Muscle of leg (tissue), 3 donors: ENCODE measurements at regions not wholly inside any gene's neighbourhood (a gene's known extent, or its start where the extent isn't known, plus 50 kb on each side); places are given as distances from the start of the nearest gene placed in this dataset.
"Not testable (repeated sequence)": the region's sequence is repeated elsewhere in the genome, so short reads cannot be mapped to it uniquely, and the experiment has no call there.

Experiments
- DNase-seq: peaks from one replicate; pipeline ENCODE4 v3.0.0; 2013
- H3K27ac ChIP-seq: one replicate; pipeline ENCODE4 v1.5.1; 2013; ENCODE audit warnings: mild to moderate bottlenecking, low read length, control low read depth
- H3K27me3 ChIP-seq: one replicate; pipeline ENCODE4 v1.6.1; 2013; ENCODE audit warnings: low read length; ENCODE audit not compliant: control insufficient read depth, insufficient read depth
- H3K36me3 ChIP-seq: one replicate; pipeline ENCODE4 v1.6.1; 2013; ENCODE audit warnings: low read length; ENCODE audit not compliant: control insufficient read depth, insufficient read depth
- H3K4me1 ChIP-seq: one replicate; pipeline ENCODE4 v1.6.1; 2013; ENCODE audit warnings: low read length; ENCODE audit not compliant: control insufficient read depth, insufficient read depth
- H3K4me3 ChIP-seq: one replicate; pipeline ENCODE4 v1.5.1; 2013; ENCODE audit warnings: low read length, control low read depth
- H3K9me3 ChIP-seq: replicated peaks from 2 replicates; pipeline ENCODE4 v1.6.1; 2013; ENCODE audit warnings: low read depth, low read length; ENCODE audit not compliant: control insufficient read depth
- WGBS: methylation state at CpG from one replicate; pipeline ENCODE4 v1.1.5; 2013; ENCODE audit warnings: missing lambda C conversion rate; ENCODE audit not compliant: insufficient coverage; 5-methylcytosine and 5-hydroxymethylcytosine counted together

GRCh38 chr3:84637272-84637671 is 321.5 kb upstream of the CADM2 start:
- Histone ChIP-seq H3K27ac (no peak overlapping the region), H3K4me3 (no peak overlapping the region), H3K27me3 (no peaks in the 10 kb centered on the region), H3K4me1 (no peaks in the 10 kb centered on the region), H3K36me3 (no peaks in the 10 kb centered on the region), H3K9me3 (no peaks in the 10 kb centered on the region)
- 83% methylated on average over 1 of the region's 3 CpGs for WGBS
- DNase-seq, result no peak

GRCh38 chr3:84666468-84666867 is 292.3 kb upstream of the CADM2 start:
- H3K4me3 ChIP-seq, result no peak overlapping the region
- H3K27ac ChIP-seq, result no peak overlapping the region
- H3K36me3 ChIP-seq, result no peaks in the 10 kb centered on the region
- DNase-seq, result no peak
- H3K4me1 ChIP-seq, result no peaks in the 10 kb centered on the region
- no peaks in the 10 kb centered on the region for H3K9me3 ChIP-seq
- H3K27me3 ChIP-seq, result no peaks in the 10 kb centered on the region

- Histone ChIP-seq H3K27me3 (no peaks in the 10 kb centered on the region), H3K9me3 (no peaks in the 10 kb centered on the region), H3K4me1 (no peaks in the 10 kb centered on the region), H3K27ac (no peak overlapping the region), H3K4me3 (no peak overlapping the region), H3K36me3 (no peaks in the 10 kb centered on the region)
- DNase-seq, result no peak
Observed at GRCh38 chr3:84679211-84679610, 279.6 kb upstream of the CADM2 start.

GRCh38 chr3:84680700-84681099 is 278.1 kb upstream of the CADM2 start:
- no peak overlapping the region for H3K27ac ChIP-seq
- no peak for DNase-seq
- no peaks in the 10 kb centered on the region for H3K9me3 ChIP-seq
- H3K4me1 ChIP-seq, result no peaks in the 10 kb centered on the region
- H3K27me3 ChIP-seq, result no peaks in the 10 kb centered on the region
- no peaks in the 10 kb centered on the region for H3K36me3 ChIP-seq
- no peak overlapping the region for H3K4me3 ChIP-seq

- Histone ChIP-seq H3K4me1 (no peaks in the 10 kb centered on the region), H3K27ac (no peak overlapping the region), H3K36me3 (no peaks in the 10 kb centered on the region), H3K4me3 (no peak overlapping the region), H3K27me3 (no peaks in the 10 kb centered on the region), H3K9me3 (no peaks in the 10 kb centered on the region)
- 67% methylated on average over 1 of the region's 2 CpGs for WGBS
- DNase-seq, result no peak
Observed at GRCh38 chr3:84683493-84683892, 275.3 kb upstream of the CADM2 start.

GRCh38 chr3:84685467-84685866 is 273.3 kb upstream of the CADM2 start:
- no CpG with 5 or more reads among the region's 3 CpGs for WGBS
- Histone ChIP-seq H3K4me3 (no peak overlapping the region), H3K27ac (no peak overlapping the region), H3K9me3 (no peaks in the 10 kb centered on the region), H3K36me3 (no peaks in the 10 kb centered on the region), H3K4me1 (no peaks in the 10 kb centered on the region), H3K27me3 (no peaks in the 10 kb centered on the region)
- no peak for DNase-seq

GRCh38 chr3:84692261-84692660 is 266.5 kb upstream of the CADM2 start:
- no peaks in the 10 kb centered on the region for H3K9me3 ChIP-seq
- no peaks in the 10 kb centered on the region for H3K27me3 ChIP-seq
- no peak overlapping the region for H3K27ac ChIP-seq
- no peak overlapping the region for H3K4me3 ChIP-seq
- H3K4me1 ChIP-seq, result no peaks in the 10 kb centered on the region
- H3K36me3 ChIP-seq, result no peaks in the 10 kb centered on the region
- WGBS, result 89% methylated on average over 1 of the region's 2 CpGs
- no peak for DNase-seq

- not testable (repeated sequence) for H3K4me1 ChIP-seq
Observed at GRCh38 chr3:84710288-84710687, 248.5 kb upstream of the CADM2 start.

GRCh38 chr3:84717894-84718293 is 240.9 kb upstream of the CADM2 start:
- Histone ChIP-seq H3K27ac (no peak overlapping the region), H3K4me3 (no peak overlapping the region), H3K27me3 (no peaks in the 10 kb centered on the region), H3K36me3 (no peaks in the 10 kb centered on the region), H3K4me1 (no peaks in the 10 kb centered on the region), H3K9me3 (peaks cover 2% of the 10 kb centered on the region)
- peak; percentile 2 for DNase-seq
- whole genome bisulfite sequencing, result 69% methylated on average over 2 of the region's 3 CpGs

More at GRCh38 chr3:84710288-84710687, 248.5 kb upstream of the CADM2 start:
- not testable (repeated sequence) for DNase-seq, H3K4me3 ChIP-seq, H3K9me3 ChIP-seq, H3K27me3 ChIP-seq, H3K36me3 ChIP-seq, H3K27ac ChIP-seq
- no CpG with 5 or more reads among the region's 1 CpG for WGBS

GRCh38 chr3:84724877-84725276 is 233.9 kb upstream of the CADM2 start:
- no peak overlapping the region for H3K27ac ChIP-seq
- no peak for DNase-seq
- H3K4me1 ChIP-seq, result no peaks in the 10 kb centered on the region
- WGBS, result no CpG with 5 or more reads among the region's 4 CpGs
- no peaks in the 10 kb centered on the region for H3K9me3 ChIP-seq
- H3K36me3 ChIP-seq, result no peaks in the 10 kb centered on the region
- no peak overlapping the region for H3K4me3 ChIP-seq
- H3K27me3 ChIP-seq, result no peaks in the 10 kb centered on the region

GRCh38 chr3:84727616-84728015 is 231.2 kb upstream of the CADM2 start:
- Histone ChIP-seq H3K27me3 (no peaks in the 10 kb centered on the region), H3K4me3 (no peak overlapping the region), H3K36me3 (no peaks in the 10 kb centered on the region), H3K9me3 (no peaks in the 10 kb centered on the region), H3K27ac (no peak overlapping the region), H3K4me1 (no peaks in the 10 kb centered on the region)
- WGBS, result no CpG with 5 or more reads among the region's 1 CpG
- no peak for DNase-seq
